ENCODE measurements at regions not wholly inside any gene's neighbourhood (a gene's known extent, or its start where the extent isn't known, plus 50 kb on each side); places are given as distances from the start of the nearest gene placed in this dataset.

- DNase-seq (ENCODE audit: low read depth): no peak
Measured at GRCh38 chr7:97623333-97623732, 108.6 kb upstream of the TAC1 start.

DNA sequence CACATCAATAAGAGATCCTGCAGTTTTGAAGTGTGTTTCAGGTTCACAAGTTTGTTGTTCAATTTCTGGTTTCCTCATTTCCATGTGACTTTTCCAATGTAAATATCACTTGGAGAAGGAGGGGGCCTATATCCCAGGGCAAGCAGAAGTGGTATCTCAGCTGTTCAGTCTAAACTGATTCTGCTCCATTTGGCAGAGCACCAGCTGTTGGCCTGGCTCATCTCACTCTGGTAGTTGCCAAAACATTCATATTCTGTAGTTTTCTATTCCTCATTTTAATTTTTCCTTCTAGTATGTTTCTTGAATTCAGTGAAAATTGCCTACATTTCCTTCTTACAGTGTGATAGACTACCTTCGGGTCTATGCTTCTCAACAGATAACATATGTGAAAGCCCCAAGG, 101.8 kb upstream of the TAC1 start:
- DNase-seq (ENCODE audit: low read depth): no peak

DNA sequence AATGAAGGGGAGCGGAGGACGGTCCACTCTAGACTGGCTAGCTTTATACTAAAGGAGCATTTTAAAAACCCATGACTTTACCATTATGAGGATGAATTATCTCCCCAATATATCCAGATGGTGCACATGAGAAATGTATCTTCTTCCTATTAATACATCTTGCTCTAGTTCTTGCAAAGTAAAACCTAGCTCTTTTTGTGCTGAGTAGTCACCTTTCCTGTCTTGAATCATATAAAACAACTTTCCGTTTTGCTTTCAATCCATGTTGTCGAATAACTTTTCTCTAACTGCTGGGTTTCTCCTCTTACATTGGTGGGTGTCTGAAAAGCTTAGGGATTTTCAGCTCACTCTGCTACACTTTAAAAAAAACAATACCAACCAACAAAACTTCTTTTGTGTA, 96.3 kb upstream of the TAC1 start:
- DNase-seq (ENCODE audit: low read depth): no peak

DNA sequence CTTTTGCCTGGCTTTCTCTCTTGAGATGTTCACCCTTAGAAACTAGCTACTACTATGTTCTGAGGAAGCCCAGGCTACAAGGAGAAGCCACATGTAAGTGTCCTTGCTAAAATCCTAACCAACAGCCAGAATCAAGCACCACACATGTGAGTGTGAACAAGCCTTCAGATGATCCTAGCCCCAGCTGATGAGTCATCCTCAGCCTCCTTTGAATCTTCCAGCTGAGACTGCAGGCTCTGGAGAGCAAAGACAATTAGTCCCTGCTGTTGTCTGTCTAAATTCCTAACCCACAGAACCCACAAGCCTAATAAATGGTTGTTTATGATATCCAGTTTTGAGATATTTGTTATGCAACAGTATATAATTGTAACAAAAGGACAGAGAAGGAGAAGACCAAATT, 92.8 kb upstream of the TAC1 start:
- no peak for DNase-seq (ENCODE audit: low read depth)

- DNase-seq (ENCODE audit: low read depth): no peak
Measured at GRCh38 chr7:97659363-97660045, 72.4 kb upstream of the TAC1 start.

DNA sequence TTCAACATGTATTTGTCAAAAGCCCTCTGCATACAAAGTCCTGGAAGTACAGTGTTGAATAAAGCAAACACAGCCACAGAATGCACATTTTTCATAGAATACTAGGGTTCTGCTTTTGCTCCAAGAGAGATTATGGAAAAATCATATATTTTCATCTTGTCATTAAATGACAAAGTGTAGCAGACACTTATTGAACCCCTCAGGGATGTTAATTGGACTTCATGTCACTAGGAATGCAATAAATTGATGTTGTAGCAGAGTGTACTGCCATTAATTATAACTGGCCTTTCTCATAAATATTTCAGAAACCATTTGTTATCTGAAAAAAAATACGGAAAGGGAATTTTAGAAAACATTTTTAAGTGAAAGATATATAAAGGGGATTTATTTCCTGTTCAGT, 64.5 kb upstream of the TAC1 start:
- DNase-seq (ENCODE audit: low read depth): no peak

GRCh38 chr7:97671571-97671970, 60.3 kb upstream of the TAC1 start:
- no peak for DNase-seq (ENCODE audit: low read depth)

DNA sequence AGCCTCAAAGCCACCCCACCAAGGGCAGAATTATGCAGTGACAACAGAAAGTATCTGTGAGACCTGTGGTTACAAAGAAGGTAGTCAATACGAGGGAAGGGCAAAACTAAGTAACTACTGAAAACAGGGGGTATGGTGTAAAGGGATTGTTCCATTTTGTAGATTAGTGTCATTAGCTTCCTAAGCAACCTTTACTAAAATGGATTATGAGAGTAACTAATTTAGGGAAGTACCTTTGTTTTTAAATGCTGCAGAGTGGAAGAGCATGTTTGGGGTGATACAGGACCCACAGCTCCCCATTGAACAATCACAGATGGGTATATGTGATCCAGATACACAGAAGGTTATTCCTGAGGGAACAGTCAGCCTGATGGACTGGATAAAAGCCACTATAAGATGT, 51.3 kb upstream of the TAC1 start:
- no peak for DNase-seq (ENCODE audit: low read depth)
